ENCODE measurements at regions not wholly inside any gene's neighbourhood (a gene's known extent, or its start where the extent isn't known, plus 50 kb on each side); places are given as distances from the start of the nearest gene placed in this dataset.
A peak's percentile ranks its signal among the peaks of the same experiment; 100 is the strongest.
"Not testable (repeated sequence)": the region's sequence is repeated elsewhere in the genome, so short reads cannot be mapped to it uniquely, and the experiment has no call there.

- Mint-ChIP-seq H3K4me1 (no peaks in the 10 kb centered on the region), H3K9me3 (peaks cover 12% of the 10 kb centered on the region), H3K27ac (no peak overlapping the region), H3K4me3 (no peak overlapping the region), H3K27me3 (no peaks in the 10 kb centered on the region), H3K36me3 (peaks cover 14% of the 10 kb centered on the region)
Measured at GRCh38 chr21:28614791-28615190, 377.9 kb downstream of the LTN1 start.

- Mint-ChIP-seq H3K4me3 (no peak overlapping the region), H3K36me3 (peaks cover 30% of the 10 kb centered on the region), H3K27me3 (no peaks in the 10 kb centered on the region), H3K27ac (no peak overlapping the region), H3K9me3 (peaks cover 12% of the 10 kb centered on the region), H3K4me1 (peaks cover 36% of the 10 kb centered on the region)
Measured at GRCh38 chr21:28608646-28609045, 384.0 kb downstream of the LTN1 start.

- no peaks in the 10 kb centered on the region for H3K27me3 Mint-ChIP-seq
- H3K9me3 Mint-ChIP-seq, result peaks cover 12% of the 10 kb centered on the region
- H3K27ac Mint-ChIP-seq, result no peak overlapping the region
- H3K36me3 Mint-ChIP-seq, result peaks cover 35% of the 10 kb centered on the region
- H3K4me1 Mint-ChIP-seq, result peaks cover 37% of the 10 kb centered on the region
- no peak overlapping the region for H3K4me3 Mint-ChIP-seq
Measured at GRCh38 chr21:28607545-28607944, 385.1 kb downstream of the LTN1 start.

- peaks cover 32% of the 10 kb centered on the region for H3K36me3 Mint-ChIP-seq
- H3K4me1 Mint-ChIP-seq, result peaks cover 37% of the 10 kb centered on the region
- H3K4me3 Mint-ChIP-seq, result peak overlapping the region; percentile 76
- no peak overlapping the region for H3K27ac Mint-ChIP-seq
- H3K9me3 Mint-ChIP-seq, result peaks cover 12% of the 10 kb centered on the region
- H3K27me3 Mint-ChIP-seq, result no peaks in the 10 kb centered on the region
Measured at GRCh38 chr21:28604946-28605537, 387.6 kb downstream of the LTN1 start.

- peaks cover 19% of the 10 kb centered on the region for H3K9me3 Mint-ChIP-seq
- H3K27ac Mint-ChIP-seq, result no peak overlapping the region
- H3K36me3 Mint-ChIP-seq, result peaks cover 22% of the 10 kb centered on the region
- H3K27me3 Mint-ChIP-seq, result no peaks in the 10 kb centered on the region
- H3K4me3 Mint-ChIP-seq, result no peak overlapping the region
- peaks cover 26% of the 10 kb centered on the region for H3K4me1 Mint-ChIP-seq
Measured at GRCh38 chr21:28602546-28602945, 390.1 kb downstream of the LTN1 start.

- Mint-ChIP-seq H3K36me3 (peaks cover 26% of the 10 kb centered on the region), H3K4me1 (no peaks in the 10 kb centered on the region), H3K9me3 (peaks cover 23% of the 10 kb centered on the region), H3K27ac (no peak overlapping the region), H3K27me3 (no peaks in the 10 kb centered on the region), H3K4me3 (no peak overlapping the region)
Measured at GRCh38 chr21:28598214-28598613, 394.5 kb downstream of the LTN1 start.

- no peaks in the 10 kb centered on the region for H3K4me1 Mint-ChIP-seq
- peaks cover 1% of the 10 kb centered on the region for H3K9me3 Mint-ChIP-seq
- H3K27ac Mint-ChIP-seq, result no peak overlapping the region
- H3K4me3 Mint-ChIP-seq, result no peak overlapping the region
- peaks cover 14% of the 10 kb centered on the region for H3K36me3 Mint-ChIP-seq
- no peaks in the 10 kb centered on the region for H3K27me3 Mint-ChIP-seq
Measured at GRCh38 chr21:28592205-28592865, 400.3 kb downstream of the LTN1 start.

GRCh38 chr21:28590676-28591075 lies 402.0 kb downstream of the LTN1 start:
- Mint-ChIP-seq H3K4me1 (no peaks in the 10 kb centered on the region), H3K36me3 (peaks cover 9% of the 10 kb centered on the region), H3K27me3 (no peaks in the 10 kb centered on the region), H3K4me3 (no peak overlapping the region), H3K27ac (no peak overlapping the region), H3K9me3 (no peaks in the 10 kb centered on the region)

GRCh38 chr21:28590026-28590425 lies 402.7 kb downstream of the LTN1 start:
- H3K36me3 Mint-ChIP-seq, result peaks cover 9% of the 10 kb centered on the region
- no peak overlapping the region for H3K27ac Mint-ChIP-seq
- H3K4me3 Mint-ChIP-seq, result no peak overlapping the region
- H3K4me1 Mint-ChIP-seq, result no peaks in the 10 kb centered on the region
- H3K27me3 Mint-ChIP-seq, result no peaks in the 10 kb centered on the region
- H3K9me3 Mint-ChIP-seq, result no peaks in the 10 kb centered on the region

- Mint-ChIP-seq H3K4me1 (no peaks in the 10 kb centered on the region), H3K9me3 (no peaks in the 10 kb centered on the region), H3K27me3 (no peaks in the 10 kb centered on the region), H3K27ac (no peak overlapping the region), H3K4me3 (no peak overlapping the region), H3K36me3 (peaks cover 12% of the 10 kb centered on the region)
Measured at GRCh38 chr21:28588997-28589396, 403.7 kb downstream of the LTN1 start.

- no peaks in the 10 kb centered on the region for H3K27me3 Mint-ChIP-seq
- H3K36me3 Mint-ChIP-seq, result peaks cover 12% of the 10 kb centered on the region
- H3K9me3 Mint-ChIP-seq, result no peaks in the 10 kb centered on the region
- no peak overlapping the region for H3K27ac Mint-ChIP-seq
- H3K4me1 Mint-ChIP-seq, result no peaks in the 10 kb centered on the region
- no peak overlapping the region for H3K4me3 Mint-ChIP-seq
Measured at GRCh38 chr21:28587748-28588147, 404.9 kb downstream of the LTN1 start.

GRCh38 chr21:28581976-28582375 lies 410.7 kb downstream of the LTN1 start:
- H3K4me1 Mint-ChIP-seq, result no peaks in the 10 kb centered on the region
- no peak overlapping the region for H3K27ac Mint-ChIP-seq
- H3K27me3 Mint-ChIP-seq, result no peaks in the 10 kb centered on the region
- peaks cover 19% of the 10 kb centered on the region for H3K36me3 Mint-ChIP-seq
- no peak overlapping the region for H3K4me3 Mint-ChIP-seq
- H3K9me3 Mint-ChIP-seq, result peaks cover 8% of the 10 kb centered on the region

- not testable (repeated sequence) for H3K4me3 Mint-ChIP-seq, H3K27ac Mint-ChIP-seq, H3K4me1 Mint-ChIP-seq, H3K9me3 Mint-ChIP-seq, H3K27me3 Mint-ChIP-seq
- H3K36me3 Mint-ChIP-seq, result peaks cover 21% of the 10 kb centered on the region
Measured at GRCh38 chr21:28581311-28581731, 411.4 kb downstream of the LTN1 start.

- no peaks in the 10 kb centered on the region for H3K4me1 Mint-ChIP-seq
- H3K27me3 Mint-ChIP-seq, result no peaks in the 10 kb centered on the region
- H3K27ac Mint-ChIP-seq, result no peak overlapping the region
- H3K4me3 Mint-ChIP-seq, result no peak overlapping the region
- peaks cover 25% of the 10 kb centered on the region for H3K36me3 Mint-ChIP-seq
- H3K9me3 Mint-ChIP-seq, result peaks cover 11% of the 10 kb centered on the region
Measured at GRCh38 chr21:28580585-28580984, 412.1 kb downstream of the LTN1 start.

GRCh38 chr21:28579986-28580550 lies 412.6 kb downstream of the LTN1 start:
- Mint-ChIP-seq H3K9me3 (peaks cover 13% of the 10 kb centered on the region), H3K36me3 (peaks cover 24% of the 10 kb centered on the region), H3K4me3 (no peak overlapping the region), H3K27ac (no peak overlapping the region), H3K4me1 (no peaks in the 10 kb centered on the region), H3K27me3 (no peaks in the 10 kb centered on the region)

- Mint-ChIP-seq H3K27ac (no peak overlapping the region), H3K9me3 (peaks cover 5% of the 10 kb centered on the region), H3K36me3 (peaks cover 4% of the 10 kb centered on the region), H3K27me3 (no peaks in the 10 kb centered on the region), H3K4me1 (peaks cover under 1% of the 10 kb centered on the region), H3K4me3 (no peak overlapping the region)
Measured at GRCh38 chr21:28568692-28569091, 424.0 kb downstream of the LTN1 start.

Measured in activated naive CD4-positive, alpha-beta T cell treated with anti-CD3 and anti-CD28 coated beads, Interleukin-2, amount 50 U/mL, for 24 hours (primary cell).